Hepatocyte (in vitro differentiated cells): ENCODE measurements at regions not wholly inside any gene's neighbourhood (a gene's known extent, or its start where the extent isn't known, plus 50 kb on each side); places are given as distances from the start of the nearest gene placed in this dataset.

Source experiments
- CTCF ChIP-seq: fragments of 200-600 bp; sonication (generic); IDR thresholded peaks from 2 replicates; pipeline ENCODE4 v1.5.1; 2016; ENCODE audit warnings: antibody characterized with exemption, mild to moderate bottlenecking; ENCODE audit not compliant: poor library complexity
- EZH2 ChIP-seq: fragments of 200-600 bp; sonication (generic); IDR thresholded peaks from 2 replicates; pipeline ENCODE4 v1.6.1; 2016; ENCODE audit warnings: antibody characterized with exemption, mild to moderate bottlenecking, borderline replicate concordance
- EZH2phosphoT487 ChIP-seq: fragments of 200-600 bp; sonication (generic); IDR thresholded peaks from one replicate; pipeline ENCODE4 v1.6.1; 2018; ENCODE audit warnings: antibody characterized with exemption, mild to moderate bottlenecking, low read depth, moderate library complexity; ENCODE audit not compliant: unreplicated experiment, severe bottlenecking

GRCh38 chr16:82460766-82461165 is 166.0 kb upstream of the CDH13 start:
- TF ChIP-seq CTCF (no peak), EZH2 (no peak), EZH2phosphoT487 (no peak)
